HG03045 (cell line): ENCODE measurements at regions not wholly inside any gene's neighbourhood (a gene's known extent, or its start where the extent isn't known, plus 50 kb on each side); places are given as distances from the start of the nearest gene placed in this dataset.
"Not testable (repeated sequence)": the region's sequence is repeated elsewhere in the genome, so short reads cannot be mapped to it uniquely, and the experiment has no call there.

Source experiments
- ATAC-seq: cut with Tn5 transposase; IDR thresholded peaks from one replicate; pipeline ENCODE4 v1.9.1; 2021; ENCODE audit warnings: mild to moderate bottlenecking, moderate library complexity; ENCODE audit not compliant: unreplicated experiment

GRCh38 chr6:134622382-134623173 is 304.7 kb upstream of the SGK1 start:
- ATAC-seq, result no peak

DNA sequence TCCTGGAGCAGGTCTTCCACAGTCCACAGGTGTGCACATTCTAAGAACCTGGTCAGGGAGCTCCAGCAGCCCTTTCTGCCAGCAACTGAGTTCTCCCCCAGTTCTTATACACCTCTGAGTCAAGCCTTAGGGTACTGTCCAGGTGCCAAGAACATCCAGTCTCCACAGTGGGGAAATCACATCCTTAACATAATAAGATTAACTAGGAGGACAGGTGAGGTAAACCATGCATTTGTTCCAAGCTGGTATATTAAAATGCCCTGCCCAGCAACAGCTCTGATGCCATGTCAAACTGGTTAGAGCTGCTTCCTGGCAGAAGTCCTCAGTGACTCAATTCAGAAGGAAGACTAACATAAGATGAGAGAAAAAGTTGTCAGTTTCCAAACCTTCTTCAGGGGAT is 303.9 kb upstream of the SGK1 start:
- ATAC-seq, result no peak

DNA sequence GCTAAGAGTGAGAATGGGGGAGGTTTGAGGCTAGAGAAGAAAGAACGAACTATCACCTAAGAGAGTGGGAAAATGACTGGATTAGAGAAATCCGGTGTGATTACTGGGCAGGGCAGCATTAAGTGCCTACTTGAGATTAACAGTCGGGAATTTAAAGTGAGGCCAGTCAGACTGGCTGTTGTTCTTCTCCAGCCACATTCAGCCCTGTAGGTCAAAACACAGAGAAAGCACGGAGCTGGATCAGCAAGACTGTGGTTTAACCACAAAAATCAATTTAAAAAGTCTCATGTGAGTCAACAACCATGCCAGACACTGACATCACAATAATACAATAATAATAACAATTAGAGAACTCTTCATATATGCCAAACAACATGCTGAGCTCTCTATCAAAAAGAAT is 301.9 kb upstream of the SGK1 start:
- no peak for ATAC-seq

DNA sequence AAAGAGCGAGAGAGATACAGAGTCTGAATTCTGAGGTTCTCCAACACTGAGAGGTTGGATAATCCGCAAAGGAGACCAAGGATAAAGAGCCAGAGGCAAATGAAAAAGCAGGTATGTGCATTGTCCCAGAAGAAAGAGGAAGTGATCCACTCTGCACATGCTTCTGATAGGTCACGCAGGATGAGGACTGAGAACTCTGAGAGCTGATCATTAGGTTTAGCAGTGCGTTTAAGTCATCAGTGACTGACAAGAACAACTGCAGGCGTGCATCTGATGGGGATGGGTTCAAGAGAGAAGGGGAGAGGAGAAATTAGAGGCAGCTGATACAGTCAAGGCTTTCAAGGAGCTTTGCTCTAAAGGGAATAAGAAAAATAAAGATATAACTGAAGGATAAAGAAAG is 301.2 kb upstream of the SGK1 start:
- no peak for ATAC-seq

GRCh38 chr6:134614606-134615485 is 296.9 kb upstream of the SGK1 start:
- ATAC-seq, result no peak

DNA sequence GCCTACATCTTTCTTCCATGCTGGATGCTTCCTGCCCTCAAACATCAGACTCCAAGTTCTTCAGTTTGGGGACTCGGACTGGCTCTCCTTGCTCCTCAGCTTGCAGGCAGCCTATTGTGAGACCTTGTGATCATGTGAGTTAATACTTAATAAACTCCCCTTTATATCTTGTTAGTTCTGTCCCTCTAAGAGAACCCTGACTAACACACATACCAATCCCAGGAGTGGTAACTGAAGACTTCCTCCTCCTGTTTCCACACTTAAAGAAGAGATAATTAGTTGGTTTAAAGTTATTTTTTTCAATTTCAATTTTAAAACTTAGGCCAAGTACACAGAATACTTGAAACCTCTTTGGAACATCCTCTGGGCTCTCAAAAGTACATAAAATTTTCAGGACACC is 294.2 kb upstream of the SGK1 start:
- not testable (repeated sequence) for ATAC-seq

- no peak for ATAC-seq
Observed at GRCh38 chr6:134610411-134610810, 292.5 kb upstream of the SGK1 start.

GRCh38 chr6:134609716-134610261 is 291.9 kb upstream of the SGK1 start:
- ATAC-seq, result no peak

- no peak for ATAC-seq
Observed at GRCh38 chr6:134607411-134607810, 289.5 kb upstream of the SGK1 start.

- no peak for ATAC-seq
Observed at GRCh38 chr6:134605034-134605433, 287.1 kb upstream of the SGK1 start.

DNA sequence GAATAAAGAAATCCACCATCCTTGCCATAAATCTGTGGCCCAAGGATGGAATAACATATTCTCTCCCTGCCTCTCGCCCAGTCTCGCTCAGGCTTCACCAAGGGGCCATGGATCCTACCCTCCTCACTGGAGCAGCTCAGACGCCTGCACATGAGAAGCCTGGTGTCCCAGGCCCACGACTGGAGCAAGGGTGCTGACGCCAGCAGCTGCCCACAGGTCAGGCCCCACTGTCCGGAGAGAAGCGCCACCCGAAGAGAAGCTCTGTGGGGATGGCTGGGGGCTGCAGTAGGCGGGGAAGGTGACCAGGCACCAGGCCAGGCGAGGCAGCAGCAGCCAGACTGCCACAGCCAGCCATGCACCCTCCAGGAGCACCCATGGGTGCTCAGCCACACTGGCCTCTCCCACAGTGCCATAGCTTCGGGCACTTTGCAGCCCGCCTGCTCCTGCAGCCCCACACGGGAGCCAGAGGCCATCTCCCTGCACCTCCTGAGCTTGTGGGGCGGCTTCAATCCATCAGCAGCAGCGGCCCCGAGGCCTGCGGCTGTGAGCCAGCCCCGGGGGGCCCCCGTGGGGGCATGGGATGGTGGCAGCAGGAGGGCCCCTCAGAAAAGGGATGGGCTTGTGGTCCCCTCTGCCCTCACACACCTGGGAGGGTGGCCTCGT is 286.2 kb upstream of the SGK1 start:
- ATAC-seq, result no peak

GRCh38 chr6:134603561-134603960 is 285.6 kb upstream of the SGK1 start:
- no peak for ATAC-seq

GRCh38 chr6:134602123-134602522 is 284.2 kb upstream of the SGK1 start:
- ATAC-seq, result no peak

DNA sequence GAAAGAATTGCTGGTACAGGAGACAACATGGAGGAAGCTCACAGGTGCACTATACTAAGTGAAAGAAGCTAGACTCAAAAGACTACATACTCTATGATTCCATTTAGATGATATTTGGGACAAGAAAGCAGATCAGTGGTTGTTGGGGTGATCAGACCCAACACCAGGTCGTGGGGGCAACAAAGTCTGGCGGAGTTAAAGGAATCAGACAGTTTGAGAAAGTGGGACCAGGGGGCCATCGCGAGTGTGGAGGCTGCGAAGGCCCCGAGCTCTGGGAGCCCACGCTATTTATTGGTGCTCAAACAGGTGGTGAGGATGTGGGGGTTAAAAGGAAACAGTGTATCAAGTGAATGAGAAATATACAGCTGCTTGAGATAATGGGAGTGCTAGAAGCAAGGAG is 282.8 kb upstream of the SGK1 start:
- ATAC-seq, result no peak

- ATAC-seq, result no peak
Observed at GRCh38 chr6:134599079-134599478, 281.2 kb upstream of the SGK1 start.

DNA sequence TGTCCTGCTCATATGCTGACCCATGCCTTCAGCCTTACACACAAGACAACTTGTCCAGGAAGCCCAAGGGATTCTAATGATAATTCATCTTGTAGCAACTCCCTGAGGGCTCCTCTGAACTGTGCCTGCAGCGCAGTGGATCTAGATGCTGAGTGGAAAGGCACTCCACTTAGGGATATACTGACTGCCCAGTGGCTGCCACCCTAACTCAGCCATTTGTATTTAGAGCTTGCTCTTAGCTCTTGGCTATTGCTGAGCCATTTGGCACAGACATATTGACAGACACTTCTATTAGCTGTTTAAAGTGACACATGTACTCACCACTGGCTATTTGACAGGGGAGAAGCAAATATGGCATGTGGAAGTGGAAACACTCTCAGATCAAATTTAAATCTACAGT is 278.3 kb upstream of the SGK1 start:
- no peak for ATAC-seq

DNA sequence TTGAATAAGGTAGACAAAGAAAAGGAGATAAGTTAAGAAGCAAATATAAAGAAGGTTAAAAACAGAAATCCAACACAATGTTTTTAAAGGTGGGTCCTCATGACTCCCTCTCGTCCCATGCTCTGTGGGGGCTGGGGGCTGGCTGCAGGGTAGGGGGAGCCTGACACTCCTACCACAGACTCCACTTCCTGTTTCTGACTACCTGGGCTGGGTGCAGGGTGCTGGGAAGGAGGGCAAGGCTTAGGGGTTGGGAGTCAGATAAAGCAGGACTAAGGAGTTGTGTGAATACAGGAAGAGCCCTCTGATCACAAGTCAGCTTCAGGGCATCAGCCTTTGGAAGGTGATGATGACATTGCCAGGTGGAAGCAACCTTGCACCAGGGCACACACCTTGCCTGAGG is 277.0 kb upstream of the SGK1 start:
- ATAC-seq, result no peak

- no peak for ATAC-seq
Observed at GRCh38 chr6:134593887-134594286, 276.0 kb upstream of the SGK1 start.

- no peak for ATAC-seq
Observed at GRCh38 chr6:134593442-134593841, 275.5 kb upstream of the SGK1 start.

GRCh38 chr6:134593024-134593423 is 275.1 kb upstream of the SGK1 start:
- ATAC-seq, result no peak

DNA sequence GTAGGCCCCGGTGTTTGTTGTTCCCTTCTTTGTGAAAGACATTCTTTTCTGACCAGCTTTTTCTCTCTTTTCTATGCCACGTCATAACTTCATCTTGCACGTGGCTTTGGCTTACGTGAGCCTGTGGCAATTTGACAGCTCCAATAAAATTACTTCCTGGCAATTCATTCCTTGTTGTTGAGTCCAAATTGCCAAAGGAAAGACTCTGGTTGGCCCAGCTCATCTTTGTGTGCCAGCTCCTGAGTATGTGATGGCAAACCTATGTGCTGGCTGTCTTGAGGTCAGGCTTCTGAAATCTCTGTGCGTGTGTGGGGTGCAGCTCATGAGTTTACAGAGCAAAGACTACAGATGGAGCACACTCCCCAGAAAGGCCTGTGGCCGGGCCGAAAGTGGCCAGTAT is 272.5 kb upstream of the SGK1 start:
- no peak for ATAC-seq
